Glutamatergic neuron (in vitro differentiated cells): ENCODE measurements at regions not wholly inside any gene's neighbourhood (a gene's known extent, or its start where the extent isn't known, plus 50 kb on each side); places are given as distances from the start of the nearest gene placed in this dataset.
"Not testable (repeated sequence)": the region's sequence is repeated elsewhere in the genome, so short reads cannot be mapped to it uniquely, and the experiment has no call there.

Source experiments
- DNase-seq: peaks from one replicate; pipeline ENCODE4 v3.0.0; 2022
- H3K27ac Mint-ChIP-seq: one replicate; pipeline ENCODE4 v1.8.0; 2020; ENCODE audit warnings: mild to moderate bottlenecking, mixed read lengths, inconsistent platforms; ENCODE audit not compliant: unreplicated experiment
- H3K27me3 Mint-ChIP-seq: one replicate; pipeline ENCODE4 v1.8.0; 2020; ENCODE audit warnings: mild to moderate bottlenecking, moderate library complexity, mixed read lengths, inconsistent platforms; ENCODE audit not compliant: unreplicated experiment
- H3K36me3 Mint-ChIP-seq: one replicate; pipeline ENCODE4 v1.8.0; 2020; ENCODE audit warnings: mild to moderate bottlenecking, mixed read lengths, inconsistent platforms; ENCODE audit not compliant: unreplicated experiment
- H3K4me1 Mint-ChIP-seq: one replicate; pipeline ENCODE4 v1.8.0; 2020; ENCODE audit warnings: mild to moderate bottlenecking, low read depth, mixed read lengths, inconsistent platforms; ENCODE audit not compliant: unreplicated experiment
- H3K4me3 Mint-ChIP-seq: one replicate; pipeline ENCODE4 v1.8.0; 2020; ENCODE audit warnings: mild to moderate bottlenecking, mixed read lengths, inconsistent platforms; ENCODE audit not compliant: unreplicated experiment
- H3K9me3 Mint-ChIP-seq: one replicate; pipeline ENCODE4 v1.8.0; 2020; ENCODE audit warnings: mild to moderate bottlenecking, moderate library complexity, mixed read lengths, inconsistent platforms; ENCODE audit not compliant: unreplicated experiment
- TF ChIP-seq, protein P1 (sequence below): fragments of 200-600 bp; sonication (generic); IDR thresholded peaks from one replicate; pipeline ENCODE4 v1.5.0; 2021; ENCODE audit not compliant: partially characterized antibody, unreplicated experiment

DNA sequence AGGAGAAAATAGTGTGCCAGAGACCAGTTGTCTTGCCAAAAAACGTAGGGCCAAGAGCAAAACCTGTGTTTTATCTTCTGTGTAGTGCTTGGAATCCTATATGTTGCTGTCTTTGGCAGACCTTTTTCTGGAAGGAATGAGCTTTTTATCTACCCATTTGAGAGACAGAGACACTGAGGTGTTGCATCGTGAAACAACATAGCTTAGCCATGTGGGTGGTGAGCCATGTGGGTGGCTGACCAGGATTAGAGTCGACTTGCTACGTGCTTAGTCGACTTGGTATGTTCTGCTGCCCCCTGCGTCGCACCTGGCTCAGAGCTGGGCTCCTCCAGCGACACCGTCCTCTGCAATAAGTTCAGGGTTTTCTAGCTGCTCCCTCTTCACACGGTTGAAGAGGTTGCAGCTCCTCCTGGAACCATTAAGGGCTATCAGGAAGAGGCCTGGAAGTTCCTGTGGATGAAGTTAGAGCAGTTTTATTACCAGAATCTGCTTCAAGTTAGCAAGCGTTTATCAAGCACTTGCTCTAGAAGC is 175.8 kb downstream of the SH2D4B start:
- H3K27ac Mint-ChIP-seq: no peak overlapping the region
- TF ChIP-seq, protein P1, sequence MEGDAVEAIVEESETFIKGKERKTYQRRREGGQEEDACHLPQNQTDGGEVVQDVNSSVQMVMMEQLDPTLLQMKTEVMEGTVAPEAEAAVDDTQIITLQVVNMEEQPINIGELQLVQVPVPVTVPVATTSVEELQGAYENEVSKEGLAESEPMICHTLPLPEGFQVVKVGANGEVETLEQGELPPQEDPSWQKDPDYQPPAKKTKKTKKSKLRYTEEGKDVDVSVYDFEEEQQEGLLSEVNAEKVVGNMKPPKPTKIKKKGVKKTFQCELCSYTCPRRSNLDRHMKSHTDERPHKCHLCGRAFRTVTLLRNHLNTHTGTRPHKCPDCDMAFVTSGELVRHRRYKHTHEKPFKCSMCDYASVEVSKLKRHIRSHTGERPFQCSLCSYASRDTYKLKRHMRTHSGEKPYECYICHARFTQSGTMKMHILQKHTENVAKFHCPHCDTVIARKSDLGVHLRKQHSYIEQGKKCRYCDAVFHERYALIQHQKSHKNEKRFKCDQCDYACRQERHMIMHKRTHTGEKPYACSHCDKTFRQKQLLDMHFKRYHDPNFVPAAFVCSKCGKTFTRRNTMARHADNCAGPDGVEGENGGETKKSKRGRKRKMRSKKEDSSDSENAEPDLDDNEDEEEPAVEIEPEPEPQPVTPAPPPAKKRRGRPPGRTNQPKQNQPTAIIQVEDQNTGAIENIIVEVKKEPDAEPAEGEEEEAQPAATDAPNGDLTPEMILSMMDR: no peak
- H3K4me1 Mint-ChIP-seq: peaks cover 7% of the 10 kb centered on the region
- DNase-seq: no peak
- H3K4me3 Mint-ChIP-seq: no peak overlapping the region
- H3K36me3 Mint-ChIP-seq: no peaks in the 10 kb centered on the region
- H3K27me3 Mint-ChIP-seq: no peaks in the 10 kb centered on the region
- H3K9me3 Mint-ChIP-seq: peaks cover 2% of the 10 kb centered on the region

DNA sequence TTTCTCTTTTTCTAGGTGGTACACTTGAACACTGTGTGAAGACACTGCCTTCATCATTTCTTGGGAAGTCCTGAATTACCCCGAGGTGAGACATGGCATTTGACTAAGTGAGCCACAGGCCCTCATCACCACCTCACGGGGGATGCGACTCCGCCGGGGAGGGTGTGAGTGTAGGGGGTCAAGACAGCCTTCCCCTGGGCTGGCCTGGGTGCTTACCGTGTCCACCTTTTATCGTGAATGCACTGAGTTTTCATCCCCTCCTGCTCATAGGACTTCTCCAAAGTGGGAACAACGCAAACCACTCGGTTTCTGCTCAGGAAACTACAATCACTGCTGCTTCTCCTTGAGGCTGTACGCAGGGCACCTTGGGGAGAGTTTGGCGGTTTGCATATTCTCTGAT is 176.9 kb downstream of the SH2D4B start:
- no peak overlapping the region for H3K4me3 Mint-ChIP-seq
- H3K27me3 Mint-ChIP-seq: no peaks in the 10 kb centered on the region
- peaks cover 6% of the 10 kb centered on the region for H3K4me1 Mint-ChIP-seq
- H3K36me3 Mint-ChIP-seq: no peaks in the 10 kb centered on the region
- peaks cover 2% of the 10 kb centered on the region for H3K9me3 Mint-ChIP-seq
- no peak for DNase-seq
- H3K27ac Mint-ChIP-seq: no peak overlapping the region
- TF ChIP-seq, protein P1: no peak

DNA sequence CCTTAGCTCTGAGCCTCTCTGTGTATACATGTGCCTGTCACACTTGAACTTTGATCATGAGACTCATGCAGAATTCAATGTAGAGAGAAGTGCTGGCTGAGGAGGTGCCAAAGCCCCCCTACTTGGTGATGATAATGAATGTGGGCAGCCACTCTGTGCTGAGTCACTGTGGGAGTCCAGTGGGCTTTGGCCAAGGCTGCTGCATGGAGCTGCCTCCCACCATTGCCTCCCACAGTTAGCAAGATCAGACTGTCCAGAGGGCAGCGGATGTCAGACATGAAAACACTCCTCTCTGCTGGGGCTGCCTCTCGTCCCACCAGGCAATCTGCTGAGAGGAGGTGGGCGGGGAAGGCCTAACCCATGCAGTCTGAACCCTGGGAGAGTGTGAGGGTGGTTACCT is 180.3 kb downstream of the SH2D4B start:
- Mint-ChIP-seq H3K36me3 (peaks cover 4% of the 10 kb centered on the region), H3K4me3 (no peak overlapping the region), H3K27me3 (no peaks in the 10 kb centered on the region), H3K27ac (no peak overlapping the region), H3K9me3 (peaks cover 4% of the 10 kb centered on the region), H3K4me1 (no peaks in the 10 kb centered on the region)
- no peak for DNase-seq
- TF ChIP-seq, protein P1: no peak

DNA sequence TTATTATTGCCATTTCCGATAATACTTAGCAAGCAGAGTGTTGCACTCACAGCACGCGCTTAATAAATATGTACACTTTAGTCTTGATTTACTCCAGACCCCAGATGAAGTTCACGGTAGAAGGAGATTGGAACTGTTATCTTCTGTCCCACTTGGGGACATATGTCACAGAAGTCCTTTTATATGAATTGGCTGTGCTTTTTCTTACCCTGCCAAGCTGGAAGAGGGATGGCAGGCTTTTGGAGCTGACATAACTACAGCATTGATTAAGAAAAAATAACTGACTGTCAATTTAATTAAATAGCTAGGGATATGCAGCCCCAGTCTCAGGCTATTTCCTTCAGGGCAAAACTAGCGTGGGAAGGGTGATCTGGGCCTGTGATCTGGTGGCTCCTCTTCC is 182.2 kb downstream of the SH2D4B start:
- DNase-seq: no peak
- Mint-ChIP-seq H3K9me3 (peaks cover 4% of the 10 kb centered on the region), H3K27me3 (no peaks in the 10 kb centered on the region), H3K4me1 (no peaks in the 10 kb centered on the region), H3K36me3 (peaks cover 4% of the 10 kb centered on the region), H3K4me3 (no peak overlapping the region), H3K27ac (no peak overlapping the region)
- TF ChIP-seq, protein P1: no peak

DNA sequence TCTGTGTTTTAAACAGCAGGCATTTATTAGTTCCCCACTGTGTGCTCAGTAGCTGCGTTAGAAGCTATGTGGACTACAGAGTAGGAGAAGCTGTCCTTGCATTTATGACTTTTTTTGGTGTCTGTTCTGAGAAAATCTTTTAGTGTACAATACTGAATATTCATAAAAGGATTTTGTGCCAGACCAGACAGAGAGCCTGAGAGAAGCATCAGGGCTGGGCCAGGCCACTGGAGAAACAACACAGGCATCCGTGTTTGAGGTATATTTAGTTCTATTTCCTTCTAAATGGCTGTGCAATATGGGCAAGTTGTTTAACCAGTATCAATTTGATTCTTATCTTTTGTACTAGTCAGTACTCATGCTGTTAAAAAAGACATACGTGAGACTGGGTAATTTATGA is 182.8 kb downstream of the SH2D4B start:
- TF ChIP-seq, protein P1: no peak
- DNase-seq: no peak
- no peak overlapping the region for H3K27ac Mint-ChIP-seq
- H3K27me3 Mint-ChIP-seq: no peaks in the 10 kb centered on the region
- peaks cover 4% of the 10 kb centered on the region for H3K9me3 Mint-ChIP-seq
- H3K4me1 Mint-ChIP-seq: no peaks in the 10 kb centered on the region
- peaks cover 4% of the 10 kb centered on the region for H3K36me3 Mint-ChIP-seq
- H3K4me3 Mint-ChIP-seq: no peak overlapping the region

DNA sequence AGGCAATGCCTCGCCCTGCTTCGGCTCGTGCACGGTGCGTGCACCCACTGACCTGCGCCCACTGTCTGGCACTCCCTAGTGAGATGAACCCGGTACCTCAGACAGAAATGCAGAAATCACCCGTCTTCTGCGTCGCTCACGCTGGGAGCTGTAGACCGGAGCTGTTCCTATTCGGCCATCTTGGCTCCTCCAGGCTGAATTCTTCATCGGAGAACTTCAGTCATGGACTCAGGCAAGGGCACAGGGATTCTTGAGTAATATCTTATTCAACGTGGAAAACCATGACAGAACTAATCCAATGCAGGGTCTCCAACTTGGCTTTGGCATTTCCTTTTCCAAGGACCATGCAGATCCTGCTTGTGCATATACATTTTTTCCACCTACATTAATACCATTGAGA is 190.7 kb downstream of the SH2D4B start:
- H3K27me3 Mint-ChIP-seq, H3K36me3 Mint-ChIP-seq, H3K4me3 Mint-ChIP-seq, DNase-seq, H3K4me1 Mint-ChIP-seq, H3K9me3 Mint-ChIP-seq, H3K27ac Mint-ChIP-seq: not testable (repeated sequence)
